CD4-positive, alpha-beta memory T cell (primary cell): ENCODE measurements at regions not wholly inside any gene's neighbourhood (a gene's known extent, or its start where the extent isn't known, plus 50 kb on each side); places are given as distances from the start of the nearest gene placed in this dataset.

Source experiments
- CTCF ChIA-PET: fragments of 350-600 bp; sonication (Branson Sonifier 250); formaldehyde crosslinking; loops from one replicate; lab custom pipeline; 2021; ENCODE audit warnings: inconsistent platforms; ENCODE audit not compliant: partially characterized antibody; lab: Charles Lee
- POLR2A ChIA-PET: fragments of 350-600 bp; sonication (Branson Sonifier 250); formaldehyde crosslinking; loops from one replicate; lab custom pipeline; 2021; ENCODE audit not compliant: partially characterized antibody; lab: Charles Lee
- DNase-seq, 5 donors: peaks; one replicate each; pipeline versions ENCODE4 v3.0.0 to v3.0.0-alpha.2; 2020 to 2022; ENCODE audit warnings: mixed read lengths in 1 of 5
- H3K27ac ChIP-seq: one replicate; pipeline ENCODE4 v1.7.0; 2013; ENCODE audit warnings: low read depth, low read length
- H3K27me3 ChIP-seq: 2 replicates; pipeline ENCODE4 v1.7.0; 2013; ENCODE audit warnings: mild to moderate bottlenecking, low read length, moderate library complexity; ENCODE audit not compliant: insufficient read depth
- H3K36me3 ChIP-seq: 2 replicates; pipeline ENCODE4 v1.7.0; 2013; ENCODE audit warnings: mild to moderate bottlenecking, low read length, moderate library complexity; ENCODE audit not compliant: insufficient read depth
- H3K4me1 ChIP-seq: 2 replicates; pipeline ENCODE4 v1.7.0; 2013; ENCODE audit warnings: mild to moderate bottlenecking, low read length, moderate library complexity; ENCODE audit not compliant: insufficient read depth
- H3K4me3 ChIP-seq, 2 donors: one replicate each; pipeline ENCODE4 v1.7.0; 2013; ENCODE audit warnings: low read length in 2 of 2, mild to moderate bottlenecking in 1 of 2
- H3K9me3 ChIP-seq, 2 donors: one replicate each; pipeline ENCODE4 v1.7.0; 2013; ENCODE audit warnings: low read length in 2 of 2, control low read depth in 1 of 2; ENCODE audit not compliant: control insufficient read depth in 1 of 2
- H3K27ac Mint-ChIP-seq, 7 donors: one replicate each; pipeline ENCODE4 v1.8.0; 2020 to 2021; ENCODE audit warnings: mixed read lengths in 7 of 7, mild to moderate bottlenecking in 6 of 7, inconsistent platforms in 3 of 7, moderate library complexity in 3 of 7
- H3K27me3 Mint-ChIP-seq, 2 donors: one replicate each; pipeline ENCODE4 v1.8.0; 2020 to 2021; ENCODE audit warnings: mixed read lengths in 2 of 2
- H3K36me3 Mint-ChIP-seq, 2 donors: one replicate each; pipeline ENCODE4 v1.8.0; 2020 to 2021; ENCODE audit warnings: mixed read lengths in 2 of 2, inconsistent platforms in 1 of 2, mild to moderate bottlenecking in 1 of 2
- H3K4me1 Mint-ChIP-seq, 4 donors: one replicate each; pipeline ENCODE4 v1.8.0; 2020 to 2021; ENCODE audit warnings: mixed read lengths in 4 of 4, mild to moderate bottlenecking in 1 of 4
- H3K4me3 Mint-ChIP-seq, 8 donors: one replicate each; pipeline ENCODE4 v1.8.0; 2020 to 2021; ENCODE audit warnings: mixed read lengths in 8 of 8, mild to moderate bottlenecking in 7 of 8, moderate library complexity in 6 of 8, inconsistent platforms in 3 of 8
- H3K9me3 Mint-ChIP-seq, 8 donors: one replicate each; pipeline ENCODE4 v1.8.0; 2020 to 2021; ENCODE audit warnings: mixed read lengths in 8 of 8, mild to moderate bottlenecking in 5 of 8, inconsistent platforms in 3 of 8, moderate library complexity in 1 of 8
- intact Hi-C: fragments of 100-400 bp; cut with micrococcal nuclease; formaldehyde crosslinking; loops from one replicate; pipeline ENCODE4 v1.15.1; 2023

DNA sequence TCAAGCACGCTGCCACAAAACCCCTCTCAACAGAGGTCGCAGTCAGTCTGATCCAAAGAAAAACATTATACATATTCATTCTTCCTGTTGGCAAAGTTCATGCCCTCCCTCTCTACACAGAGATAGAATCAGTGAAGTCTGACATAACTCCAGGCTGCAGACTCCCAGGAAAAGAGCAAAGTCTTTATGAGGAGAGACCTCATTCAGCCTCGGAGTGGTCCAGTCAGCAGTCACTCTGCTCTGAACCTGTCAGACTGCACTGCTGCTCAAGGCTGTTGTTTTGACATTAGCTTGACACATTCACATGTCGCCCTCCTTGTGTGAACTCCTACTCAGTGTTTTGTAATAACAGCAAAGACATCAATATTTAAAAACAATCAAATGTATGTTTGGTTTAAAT is 241.2 kb upstream of the G2E3 start:
- Mint-ChIP-seq H3K27ac (no peak overlapping the region), H3K4me3 (no peak overlapping the region), H3K36me3 (no peaks in the 10 kb centered on the region), H3K9me3 (peaks cover 3 to 8% (median 6%) of the 10 kb centered on the region in 8 donors), H3K27me3 (peaks cover 2 to 3% of the 10 kb centered on the region in 2 donors), H3K4me1 (no peaks in the 10 kb centered on the region)
- Histone ChIP-seq H3K27me3 (no peaks in the 10 kb centered on the region), H3K4me1 (no peaks in the 10 kb centered on the region), H3K36me3 (no peaks in the 10 kb centered on the region), H3K4me3 (no peak overlapping the region), H3K9me3 (no peaks in the 10 kb centered on the region), H3K27ac (no peak overlapping the region)
- DNase-seq = no peak
- ChIA-PET POLR2A (no interaction called here), CTCF (no interaction called here)
- intact Hi-C loops = no loop called here

DNA sequence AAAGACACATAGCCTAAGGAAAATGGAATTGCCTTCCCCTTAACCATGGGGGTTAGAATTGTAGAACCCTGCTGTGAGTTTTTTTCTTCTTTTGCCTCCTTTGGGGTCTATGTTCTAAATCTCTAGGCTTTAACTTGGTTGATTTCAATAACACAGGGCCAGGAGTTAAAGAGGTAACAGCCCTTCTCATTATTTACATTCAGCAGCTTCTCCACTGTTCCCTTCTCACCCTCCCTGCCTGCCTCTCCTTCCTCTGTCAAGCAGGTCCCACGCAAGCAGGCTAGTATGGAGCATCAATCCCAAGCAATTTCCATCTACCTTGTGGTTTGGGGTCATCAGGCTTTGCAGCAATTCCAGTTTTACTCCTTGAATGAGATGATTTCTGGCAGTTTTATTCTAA is 236.1 kb upstream of the G2E3 start:
- ChIA-PET POLR2A (no interaction called here), CTCF (no interaction called here)
- H3K4me3 Mint-ChIP-seq = no peak overlapping the region
- H3K9me3 Mint-ChIP-seq = peaks cover 0 to 4% (median 0%) of the 10 kb centered on the region in 8 donors
- DNase-seq = no peak
- peaks cover 0 to 3% of the 10 kb centered on the region in 2 donors for H3K27me3 Mint-ChIP-seq
- no peaks in the 10 kb centered on the region for H3K27me3 ChIP-seq
- H3K4me1 ChIP-seq = no peaks in the 10 kb centered on the region
- no peak overlapping the region for H3K4me3 ChIP-seq
- H3K36me3 ChIP-seq = no peaks in the 10 kb centered on the region
- H3K27ac ChIP-seq = no peak overlapping the region
- no peak overlapping the region for H3K27ac Mint-ChIP-seq
- H3K9me3 ChIP-seq = no peaks in the 10 kb centered on the region
- intact Hi-C loops = no loop called here
- no peaks in the 10 kb centered on the region for H3K36me3 Mint-ChIP-seq
- H3K4me1 Mint-ChIP-seq = no peaks in the 10 kb centered on the region

DNA sequence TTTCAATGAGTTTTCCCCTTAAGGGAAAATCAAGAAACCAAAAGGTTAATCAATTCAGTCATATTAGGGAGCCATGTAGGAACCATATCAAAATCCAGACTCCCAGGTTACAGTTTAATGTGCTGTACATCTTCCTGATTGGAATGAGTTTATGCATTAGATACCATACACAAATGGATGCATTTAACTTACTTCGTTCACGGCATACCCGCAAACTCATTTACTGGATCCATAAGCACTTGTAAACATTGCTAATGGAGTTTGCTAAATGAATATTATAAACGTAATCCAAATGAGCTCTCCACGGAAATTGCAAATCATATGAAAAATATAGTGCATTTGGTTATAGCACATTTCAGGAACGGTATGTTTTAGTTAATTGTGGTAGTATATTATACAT is 228.9 kb upstream of the G2E3 start:
- H3K27ac Mint-ChIP-seq = no peak overlapping the region
- Histone ChIP-seq H3K4me1 (no peaks in the 10 kb centered on the region), H3K4me3 (no peak overlapping the region), H3K27me3 (no peaks in the 10 kb centered on the region), H3K36me3 (no peaks in the 10 kb centered on the region), H3K9me3 (no peaks in the 10 kb centered on the region), H3K27ac (no peak overlapping the region)
- no peak overlapping the region for H3K4me3 Mint-ChIP-seq
- no peaks in the 10 kb centered on the region for H3K36me3 Mint-ChIP-seq
- ChIA-PET CTCF (no interaction called here), POLR2A (no interaction called here)
- peaks cover 0 to 7% (median 3%) of the 10 kb centered on the region in 8 donors for H3K9me3 Mint-ChIP-seq
- intact Hi-C loops = no loop called here
- H3K27me3 Mint-ChIP-seq = peaks cover 0 to 3% of the 10 kb centered on the region in 2 donors
- DNase-seq = no peak
- no peaks in the 10 kb centered on the region for H3K4me1 Mint-ChIP-seq

DNA sequence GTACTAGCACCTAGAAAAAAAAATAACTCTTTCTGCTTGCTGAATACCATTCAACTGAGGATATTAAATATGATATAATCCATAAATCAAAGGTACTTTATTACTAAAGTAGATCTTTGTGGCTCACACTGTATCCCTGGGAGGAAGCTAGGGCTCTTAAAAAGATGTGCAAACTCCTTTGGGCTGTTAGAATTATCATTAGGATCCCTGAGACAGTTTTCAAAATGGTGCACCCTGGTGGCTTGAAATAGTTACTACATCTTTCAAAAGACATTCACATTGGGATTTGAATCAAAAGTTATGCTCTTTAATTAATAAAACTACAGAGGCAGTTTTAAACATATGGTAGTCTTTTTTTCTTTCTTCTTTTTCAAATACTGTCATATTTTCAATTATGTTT is 228.5 kb upstream of the G2E3 start:
- peaks cover 0 to 7% (median 3%) of the 10 kb centered on the region in 8 donors for H3K9me3 Mint-ChIP-seq
- no peak for DNase-seq
- CTCF ChIA-PET = no interaction called here

DNA sequence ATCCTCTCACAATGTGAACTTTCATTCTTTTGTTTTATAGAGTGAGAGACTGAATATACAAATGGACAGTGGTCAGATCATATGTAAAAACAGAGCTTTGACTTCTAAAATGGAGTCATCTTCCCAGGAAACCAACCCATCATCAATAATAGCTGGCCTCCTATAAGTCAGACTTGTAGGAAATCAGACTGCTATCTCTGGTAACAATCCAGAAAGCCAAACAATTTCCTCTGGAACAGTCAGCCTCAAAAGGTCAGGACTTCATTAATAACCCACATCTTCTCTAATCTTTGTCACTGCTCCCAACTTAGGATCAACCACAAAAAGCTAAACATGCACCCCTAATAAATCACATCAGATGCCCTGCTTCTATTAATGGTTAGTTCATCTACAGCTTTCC is 227.9 kb upstream of the G2E3 start:
- Mint-ChIP-seq H3K36me3 (no peaks in the 10 kb centered on the region), H3K4me1 (peaks cover 0 to 1% (median 0%) of the 10 kb centered on the region in 4 donors), H3K4me3 (no peak overlapping the region), H3K27me3 (no peaks in the 10 kb centered on the region), H3K27ac (no peak overlapping the region), H3K9me3 (peaks cover 0 to 7% (median 3%) of the 10 kb centered on the region in 8 donors)
- Histone ChIP-seq H3K27me3 (no peaks in the 10 kb centered on the region), H3K27ac (no peak overlapping the region), H3K4me3 (no peak overlapping the region), H3K36me3 (no peaks in the 10 kb centered on the region), H3K4me1 (no peaks in the 10 kb centered on the region), H3K9me3 (no peaks in the 10 kb centered on the region)
- CTCF ChIA-PET = no interaction called here
- intact Hi-C loops = no loop called here
- POLR2A ChIA-PET = no interaction called here
- DNase-seq = no peak

More for the DNA sequence above, 228.5 kb upstream of the G2E3 start:
- no peak overlapping the region for H3K27ac ChIP-seq
- Mint-ChIP-seq H3K27me3 (peaks cover 0 to 3% of the 10 kb centered on the region in 2 donors), H3K36me3 (no peaks in the 10 kb centered on the region), H3K4me1 (peaks cover 0 to 1% (median 0%) of the 10 kb centered on the region in 4 donors), H3K27ac (no peak overlapping the region), H3K4me3 (no peak overlapping the region)
- intact Hi-C loops = no loop called here
- no peak overlapping the region for H3K4me3 ChIP-seq
- POLR2A ChIA-PET = no interaction called here
- no peaks in the 10 kb centered on the region for H3K27me3 ChIP-seq
- no peaks in the 10 kb centered on the region for H3K9me3 ChIP-seq
- H3K36me3 ChIP-seq = no peaks in the 10 kb centered on the region
- no peaks in the 10 kb centered on the region for H3K4me1 ChIP-seq

DNA sequence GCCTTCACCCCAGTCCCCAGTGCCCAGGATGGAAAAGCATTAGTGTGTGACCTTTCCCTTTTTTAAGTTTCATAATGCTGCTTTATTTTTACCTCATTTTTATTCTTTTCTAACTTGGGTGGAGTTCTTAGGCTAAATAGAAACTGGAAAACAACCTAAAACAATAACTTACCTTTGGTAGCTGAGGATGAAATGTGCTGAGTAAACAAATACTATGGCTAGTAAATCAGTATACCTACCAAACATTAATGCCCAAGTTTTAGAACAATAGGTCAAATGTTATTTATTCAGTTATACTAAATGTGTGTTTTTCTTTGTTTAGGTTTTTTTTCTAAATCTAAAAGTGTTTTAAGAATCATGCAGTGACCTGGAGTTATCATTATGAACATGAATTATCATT is 226.6 kb upstream of the G2E3 start:
- Histone ChIP-seq H3K9me3 (no peaks in the 10 kb centered on the region), H3K27me3 (no peaks in the 10 kb centered on the region), H3K27ac (no peak overlapping the region), H3K4me1 (no peaks in the 10 kb centered on the region), H3K36me3 (no peaks in the 10 kb centered on the region), H3K4me3 (no peak overlapping the region)
- H3K27ac Mint-ChIP-seq = no peak overlapping the region
- H3K36me3 Mint-ChIP-seq = no peaks in the 10 kb centered on the region
- DNase-seq = no peak
- H3K4me1 Mint-ChIP-seq = peaks cover 0 to 1% (median 0%) of the 10 kb centered on the region in 4 donors
- H3K9me3 Mint-ChIP-seq = peaks cover 0 to 7% (median 3%) of the 10 kb centered on the region in 8 donors
- H3K4me3 Mint-ChIP-seq = no peak overlapping the region
- intact Hi-C loops = no loop called here
- POLR2A ChIA-PET = no interaction called here
- H3K27me3 Mint-ChIP-seq = no peaks in the 10 kb centered on the region
- CTCF ChIA-PET = no interaction called here

DNA sequence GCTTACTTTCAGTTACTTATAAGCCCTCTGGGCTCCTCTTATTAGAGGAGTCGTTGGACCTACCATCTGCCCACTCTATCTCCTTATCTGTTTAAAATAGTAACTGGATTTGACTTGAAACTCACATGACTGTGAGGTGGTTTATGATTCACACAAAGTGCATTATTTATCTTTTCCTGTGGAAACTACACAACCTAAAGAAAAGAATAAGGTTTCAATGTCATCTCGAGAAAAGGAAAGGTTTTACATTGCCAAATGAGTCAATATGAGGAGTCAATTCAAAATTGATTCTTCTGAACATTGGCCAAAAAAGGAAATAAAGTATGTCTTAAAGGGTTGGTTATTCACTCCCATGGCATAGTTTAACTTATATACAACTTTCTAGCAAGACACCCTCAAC is 225.0 kb upstream of the G2E3 start:
- Mint-ChIP-seq H3K27ac (peak overlapping the region in 1 of 7 donors; percentile 32), H3K36me3 (no peaks in the 10 kb centered on the region), H3K27me3 (no peaks in the 10 kb centered on the region), H3K4me3 (no peak overlapping the region), H3K9me3 (peaks cover 0 to 7% (median 2%) of the 10 kb centered on the region in 8 donors), H3K4me1 (peaks cover 0 to 1% (median 0%) of the 10 kb centered on the region in 4 donors)
- Histone ChIP-seq H3K36me3 (no peaks in the 10 kb centered on the region), H3K27me3 (no peaks in the 10 kb centered on the region), H3K4me1 (no peaks in the 10 kb centered on the region), H3K9me3 (no peaks in the 10 kb centered on the region), H3K4me3 (no peak overlapping the region), H3K27ac (no peak overlapping the region)
- ChIA-PET CTCF (no interaction called here), POLR2A (no interaction called here)
- DNase-seq = no peak
- intact Hi-C loops = no loop called here

DNA sequence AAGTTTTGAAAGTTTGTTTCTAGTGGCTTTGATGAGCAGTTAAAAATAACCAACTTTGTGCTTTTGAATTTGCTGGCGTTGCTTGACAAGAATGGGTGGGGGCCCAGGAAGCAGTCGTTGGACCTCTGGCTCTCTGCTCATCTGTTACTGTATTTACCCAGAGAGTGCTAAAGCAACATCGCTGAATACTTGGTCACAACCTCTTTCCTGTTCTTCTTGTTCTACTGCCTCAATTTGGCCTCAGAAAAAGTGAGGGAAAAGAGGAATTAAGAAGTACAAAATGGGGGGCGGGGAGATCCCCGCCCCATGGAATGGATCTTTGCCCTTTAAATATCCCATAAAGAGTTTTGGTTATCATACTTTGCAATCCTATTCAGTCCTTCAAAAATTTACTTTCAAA is 221.5 kb upstream of the G2E3 start:
- Histone ChIP-seq H3K36me3 (no peaks in the 10 kb centered on the region), H3K4me1 (peaks cover 5% of the 10 kb centered on the region), H3K9me3 (no peaks in the 10 kb centered on the region), H3K4me3 (no peak overlapping the region), H3K27me3 (no peaks in the 10 kb centered on the region), H3K27ac (no peak overlapping the region)
- CTCF ChIA-PET = no interaction called here
- no peak for DNase-seq
- POLR2A ChIA-PET = no interaction called here
- H3K4me1 Mint-ChIP-seq = peaks cover 0 to 4% (median 4%) of the 10 kb centered on the region in 4 donors
- no peaks in the 10 kb centered on the region for H3K27me3 Mint-ChIP-seq
- H3K4me3 Mint-ChIP-seq = no peak overlapping the region
- H3K36me3 Mint-ChIP-seq = no peaks in the 10 kb centered on the region
- H3K27ac Mint-ChIP-seq = no peak overlapping the region
- intact Hi-C loops = no loop called here
- H3K9me3 Mint-ChIP-seq = peaks cover 0 to 6% (median 0%) of the 10 kb centered on the region in 8 donors
